ENCODE measurements at regions not wholly inside any gene's neighbourhood (a gene's known extent, or its start where the extent isn't known, plus 50 kb on each side); places are given as distances from the start of the nearest gene placed in this dataset.

DNA sequence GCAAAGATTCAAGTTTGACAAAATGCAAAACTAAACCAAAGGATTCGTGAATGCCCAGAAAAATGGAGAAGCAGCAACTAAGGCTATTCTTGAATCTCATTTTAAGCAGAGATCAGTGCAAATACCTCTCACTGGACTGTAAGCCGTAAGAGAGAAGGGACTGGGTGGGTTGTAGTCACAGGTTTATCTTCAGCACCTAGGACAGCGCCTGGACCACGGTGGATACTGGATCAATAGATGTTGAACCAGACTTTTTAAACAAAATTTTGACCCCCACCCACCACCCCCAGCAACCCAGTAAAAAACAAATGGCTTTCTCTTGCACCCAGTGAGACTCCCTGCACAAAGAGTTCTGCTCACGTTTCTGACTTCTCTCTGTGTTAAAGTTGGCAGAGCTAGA, 347.1 kb downstream of the AJAP1 start:
- FAIRE-seq (no peak), DNase-seq (ENCODE audit: low read depth, low spot score) (no peak), ATAC-seq (no peak)
- Histone ChIP-seq H3K27ac (ENCODE audit: control insufficient read depth, insufficient read depth) (no peak overlapping the region), H2AFZ (ENCODE audit: control insufficient read depth, low read depth, low read length) (no peak overlapping the region), H3K4me1 (ENCODE audit: control insufficient read depth, insufficient read depth, low read length) (no peaks in the 10 kb centered on the region), H3K4me2 (ENCODE audit: control insufficient read depth, insufficient read depth) (no peak overlapping the region), H3K79me2 (ENCODE audit: control insufficient read depth, insufficient read depth, low read length) (no peaks in the 10 kb centered on the region), H4K20me1 (ENCODE audit: control insufficient read depth, insufficient read depth) (no peaks in the 10 kb centered on the region), H3K9ac (ENCODE audit: control insufficient read depth, insufficient read depth, low read length) (no peak overlapping the region), H3K36me3 (ENCODE audit: control insufficient read depth in 2 of 2, insufficient read depth in 2 of 2, low read length in 1 of 2) (no peaks in the 10 kb centered on the region), H3K4me3 (no peak overlapping the region), H3K27me3 (replicated peaks in 1 of 2; ENCODE audit: control insufficient read depth in 2 of 2, insufficient read depth in 2 of 2, low read length in 1 of 2) (no peaks in the 10 kb centered on the region), H3K9me3 (replicated peaks; ENCODE audit: control insufficient read depth, insufficient read depth, low read length) (no peaks in the 10 kb centered on the region)
- no TSS peak for BruUV-seq (replicated peaks)
- 2% methylated on average over 5 of the region's 5 CpGs for WGBS (ENCODE audit: insufficient coverage, insufficient replicate concordance, low lambda C conversion rate, missing lambda C conversion rate)
- intact Hi-C loops (cut with micrococcal nuclease; ENCODE audit: unreplicated experiment) (no loop called here), in situ Hi-C loops (cut with MboI) (no loop called here)
- ChIA-PET POLR2A (no interaction called here), CTCF (no interaction called here), SMC1A (ENCODE audit: uncharacterized antibody, unreplicated experiment) (no interaction called here), RAD21 (ENCODE audit: unreplicated experiment) (no interaction called here)
- TF ChIP-seq MLLT1 (IDR thresholded peaks at IDR 0.05) (no peak), KDM1A (IDR thresholded peaks at IDR 0.05; ENCODE audit: borderline replicate concordance) (no peak)
- TF ChIP-seq, protein P1, sequence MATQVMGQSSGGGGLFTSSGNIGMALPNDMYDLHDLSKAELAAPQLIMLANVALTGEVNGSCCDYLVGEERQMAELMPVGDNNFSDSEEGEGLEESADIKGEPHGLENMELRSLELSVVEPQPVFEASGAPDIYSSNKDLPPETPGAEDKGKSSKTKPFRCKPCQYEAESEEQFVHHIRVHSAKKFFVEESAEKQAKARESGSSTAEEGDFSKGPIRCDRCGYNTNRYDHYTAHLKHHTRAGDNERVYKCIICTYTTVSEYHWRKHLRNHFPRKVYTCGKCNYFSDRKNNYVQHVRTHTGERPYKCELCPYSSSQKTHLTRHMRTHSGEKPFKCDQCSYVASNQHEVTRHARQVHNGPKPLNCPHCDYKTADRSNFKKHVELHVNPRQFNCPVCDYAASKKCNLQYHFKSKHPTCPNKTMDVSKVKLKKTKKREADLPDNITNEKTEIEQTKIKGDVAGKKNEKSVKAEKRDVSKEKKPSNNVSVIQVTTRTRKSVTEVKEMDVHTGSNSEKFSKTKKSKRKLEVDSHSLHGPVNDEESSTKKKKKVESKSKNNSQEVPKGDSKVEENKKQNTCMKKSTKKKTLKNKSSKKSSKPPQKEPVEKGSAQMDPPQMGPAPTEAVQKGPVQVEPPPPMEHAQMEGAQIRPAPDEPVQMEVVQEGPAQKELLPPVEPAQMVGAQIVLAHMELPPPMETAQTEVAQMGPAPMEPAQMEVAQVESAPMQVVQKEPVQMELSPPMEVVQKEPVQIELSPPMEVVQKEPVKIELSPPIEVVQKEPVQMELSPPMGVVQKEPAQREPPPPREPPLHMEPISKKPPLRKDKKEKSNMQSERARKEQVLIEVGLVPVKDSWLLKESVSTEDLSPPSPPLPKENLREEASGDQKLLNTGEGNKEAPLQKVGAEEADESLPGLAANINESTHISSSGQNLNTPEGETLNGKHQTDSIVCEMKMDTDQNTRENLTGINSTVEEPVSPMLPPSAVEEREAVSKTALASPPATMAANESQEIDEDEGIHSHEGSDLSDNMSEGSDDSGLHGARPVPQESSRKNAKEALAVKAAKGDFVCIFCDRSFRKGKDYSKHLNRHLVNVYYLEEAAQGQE (IDR thresholded peaks at IDR 0.05; ENCODE audit: low read depth, low read length): peak; percentile 75; the same call in 1 of the 2 replicates
